Thyroid gland (tissue), 4 donors: ENCODE measurements at regions not wholly inside any gene's neighbourhood (a gene's known extent, or its start where the extent isn't known, plus 50 kb on each side); places are given as distances from the start of the nearest gene placed in this dataset.

Source experiments
- DNase-seq, 2 donors: peaks; one replicate each; pipeline ENCODE4 v3.0.0-alpha.2; 2019
- H3K27ac ChIP-seq, 3 donors: fragments of 200-600 bp; sonication (generic); 1 replicate in 2 of 3; 2 replicates in 1 of 3; pipeline ENCODE4 v1.5.1; 2016 to 2019; ENCODE audit warnings: mild to moderate bottlenecking in 1 of 3, moderate library complexity in 1 of 3
- H3K27me3 ChIP-seq: fragments of 200-600 bp; sonication (generic); one replicate; pipeline ENCODE4 v1.5.1; 2019
- H3K36me3 ChIP-seq, 2 donors: fragments of 200-600 bp; sonication (generic); one replicate each; pipeline ENCODE4 v1.5.1; 2016 to 2019
- H3K4me1 ChIP-seq, 2 donors: fragments of 200-600 bp; sonication (generic); one replicate each; pipeline ENCODE4 v1.5.1; 2017 to 2019
- H3K4me3 ChIP-seq, 3 donors: fragments of 200-600 bp; sonication (generic); replicated peaks in 1 of 3; 1 replicate in 2 of 3; 2 replicates in 1 of 3; pipeline ENCODE4 v1.5.1; 2016; ENCODE audit warnings: mild to moderate bottlenecking in 1 of 3
- H3K9me3 ChIP-seq: fragments of 200-600 bp; sonication (generic); one replicate; pipeline ENCODE4 v1.5.1; 2017
- POLR2A ChIP-seq, 2 donors: fragments of 450-650 bp; IDR thresholded peaks; one replicate each; pipeline ENCODE4 v1.6.1; 2017; ENCODE audit warnings: antibody characterized with exemption in 2 of 2, mild to moderate bottlenecking in 2 of 2, moderate library complexity in 1 of 2
- WGBS, 2 donors: methylation state at CpG; one replicate each; pipeline ENCODE4 v1.1.5; 2017; 5-methylcytosine and 5-hydroxymethylcytosine counted together
- intact Hi-C: fragments of 100-400 bp; cut with DNase I; formaldehyde crosslinking; loops from one replicate; pipeline ENCODE4 v1.15.1; 2023
- TF ChIP-seq, protein P1 (sequence below), 6 experiments: fragments of 200-600 bp in 3 of 6; fragments of 450-650 bp in 3 of 6; sonication (generic) in 3 of 6; IDR thresholded peaks; one replicate each; pipeline ENCODE4 v1.5.1; 2016 to 2019; ENCODE audit warnings: antibody characterized with exemption in 6 of 6, mild to moderate bottlenecking in 2 of 6, inconsistent platforms in 1 of 6, moderate library complexity in 1 of 6

- Histone ChIP-seq H3K4me3 (no peak overlapping the region), H3K9me3 (no peaks in the 10 kb centered on the region), H3K27ac (no peak overlapping the region), H3K4me1 (no peaks in the 10 kb centered on the region), H3K36me3 (no peaks in the 10 kb centered on the region), H3K27me3 (no peaks in the 10 kb centered on the region)
- TF ChIP-seq, protein P1, sequence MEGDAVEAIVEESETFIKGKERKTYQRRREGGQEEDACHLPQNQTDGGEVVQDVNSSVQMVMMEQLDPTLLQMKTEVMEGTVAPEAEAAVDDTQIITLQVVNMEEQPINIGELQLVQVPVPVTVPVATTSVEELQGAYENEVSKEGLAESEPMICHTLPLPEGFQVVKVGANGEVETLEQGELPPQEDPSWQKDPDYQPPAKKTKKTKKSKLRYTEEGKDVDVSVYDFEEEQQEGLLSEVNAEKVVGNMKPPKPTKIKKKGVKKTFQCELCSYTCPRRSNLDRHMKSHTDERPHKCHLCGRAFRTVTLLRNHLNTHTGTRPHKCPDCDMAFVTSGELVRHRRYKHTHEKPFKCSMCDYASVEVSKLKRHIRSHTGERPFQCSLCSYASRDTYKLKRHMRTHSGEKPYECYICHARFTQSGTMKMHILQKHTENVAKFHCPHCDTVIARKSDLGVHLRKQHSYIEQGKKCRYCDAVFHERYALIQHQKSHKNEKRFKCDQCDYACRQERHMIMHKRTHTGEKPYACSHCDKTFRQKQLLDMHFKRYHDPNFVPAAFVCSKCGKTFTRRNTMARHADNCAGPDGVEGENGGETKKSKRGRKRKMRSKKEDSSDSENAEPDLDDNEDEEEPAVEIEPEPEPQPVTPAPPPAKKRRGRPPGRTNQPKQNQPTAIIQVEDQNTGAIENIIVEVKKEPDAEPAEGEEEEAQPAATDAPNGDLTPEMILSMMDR (IDR thresholded peaks at IDR 0.05): no peak
- no peak for TF ChIP-seq POLR2A (IDR thresholded peaks at IDR 0.05)
- WGBS, 2 donors: 70 to 74% methylated on average over 6 of the region's 6 CpGs
- intact Hi-C loops: no loop called here
- DNase-seq: no peak
These were observed 134.3 kb upstream of the DSEL start for GRCh38 chr18:67650686-67651385.

GRCh38 chr18:67646890-67647289 lies 130.4 kb upstream of the DSEL start:
- 98 to 100% methylated on average over 2 of the region's 2 CpGs for WGBS, 2 donors
- H3K27me3 ChIP-seq: no peaks in the 10 kb centered on the region
- TF ChIP-seq, protein P1 (IDR thresholded peaks at IDR 0.05): no peak
- no peak for TF ChIP-seq POLR2A (IDR thresholded peaks at IDR 0.05)
- no peaks in the 10 kb centered on the region for H3K4me1 ChIP-seq
- no peaks in the 10 kb centered on the region for H3K36me3 ChIP-seq
- no peak overlapping the region for H3K4me3 ChIP-seq
- no peak overlapping the region for H3K27ac ChIP-seq
- no peak for DNase-seq
- intact Hi-C loops: no loop called here
- no peaks in the 10 kb centered on the region for H3K9me3 ChIP-seq

DNA sequence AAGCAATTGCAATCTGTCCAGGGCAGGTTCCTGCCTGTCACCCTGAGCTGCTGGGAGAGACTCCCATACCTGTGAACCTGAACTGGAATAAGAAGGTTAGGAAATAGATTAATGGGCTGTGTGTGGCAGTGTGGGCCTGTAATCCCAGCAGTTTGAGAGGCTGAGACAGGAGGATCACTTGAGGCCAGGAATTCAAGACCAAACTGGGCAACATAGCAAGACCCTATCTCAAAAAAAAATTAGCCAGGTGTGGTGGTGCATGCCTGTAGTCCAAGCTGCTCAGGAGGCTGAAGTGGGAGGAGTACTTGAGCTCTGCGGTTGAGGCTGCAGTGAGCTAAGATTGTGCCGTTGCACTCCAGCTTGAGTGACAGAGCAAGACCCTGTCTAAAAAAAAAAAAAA lies 127.7 kb upstream of the DSEL start:
- TF ChIP-seq, protein P1 (IDR thresholded peaks at IDR 0.05): no peak
- TF ChIP-seq POLR2A (IDR thresholded peaks at IDR 0.05): no peak
- WGBS, 2 donors: 91% methylated on average over 2 of the region's 2 CpGs
- intact Hi-C loops: no loop called here

DNA sequence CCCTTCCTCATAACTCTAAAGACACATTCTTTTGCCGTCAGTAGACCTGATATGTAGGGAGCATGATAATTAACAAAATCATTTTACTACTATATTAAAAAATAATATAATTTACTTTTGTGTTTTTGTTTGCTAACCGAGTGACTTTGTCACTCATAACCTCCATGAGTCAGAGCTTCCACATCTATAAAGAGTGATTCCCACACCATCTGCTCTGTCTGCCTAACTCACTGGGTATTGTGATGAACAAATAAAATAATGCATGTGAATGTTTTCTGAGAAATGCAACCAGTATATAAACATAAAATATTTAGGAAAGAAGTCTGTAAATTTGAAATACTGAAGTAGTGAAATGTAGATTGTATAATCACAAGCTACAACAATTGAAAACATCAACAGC lies 123.4 kb upstream of the DSEL start:
- Histone ChIP-seq H3K27me3 (no peaks in the 10 kb centered on the region), H3K9me3 (no peaks in the 10 kb centered on the region), H3K4me3 (no peak overlapping the region), H3K4me1 (no peaks in the 10 kb centered on the region), H3K27ac (no peak overlapping the region), H3K36me3 (no peaks in the 10 kb centered on the region)
- DNase-seq: no peak
- 87 to 90% methylated on average over 2 of the region's 2 CpGs for WGBS, 2 donors
- TF ChIP-seq, protein P1 (IDR thresholded peaks at IDR 0.05): no peak
- no peak for TF ChIP-seq POLR2A (IDR thresholded peaks at IDR 0.05)
- intact Hi-C loops: no loop called here

More for the DNA sequence above, 127.7 kb upstream of the DSEL start:
- no peaks in the 10 kb centered on the region for H3K27me3 ChIP-seq
- no peak for DNase-seq
- no peaks in the 10 kb centered on the region for H3K4me1 ChIP-seq
- H3K4me3 ChIP-seq: no peak overlapping the region
- no peak overlapping the region for H3K27ac ChIP-seq
- H3K9me3 ChIP-seq: no peaks in the 10 kb centered on the region
- H3K36me3 ChIP-seq: no peaks in the 10 kb centered on the region

DNA sequence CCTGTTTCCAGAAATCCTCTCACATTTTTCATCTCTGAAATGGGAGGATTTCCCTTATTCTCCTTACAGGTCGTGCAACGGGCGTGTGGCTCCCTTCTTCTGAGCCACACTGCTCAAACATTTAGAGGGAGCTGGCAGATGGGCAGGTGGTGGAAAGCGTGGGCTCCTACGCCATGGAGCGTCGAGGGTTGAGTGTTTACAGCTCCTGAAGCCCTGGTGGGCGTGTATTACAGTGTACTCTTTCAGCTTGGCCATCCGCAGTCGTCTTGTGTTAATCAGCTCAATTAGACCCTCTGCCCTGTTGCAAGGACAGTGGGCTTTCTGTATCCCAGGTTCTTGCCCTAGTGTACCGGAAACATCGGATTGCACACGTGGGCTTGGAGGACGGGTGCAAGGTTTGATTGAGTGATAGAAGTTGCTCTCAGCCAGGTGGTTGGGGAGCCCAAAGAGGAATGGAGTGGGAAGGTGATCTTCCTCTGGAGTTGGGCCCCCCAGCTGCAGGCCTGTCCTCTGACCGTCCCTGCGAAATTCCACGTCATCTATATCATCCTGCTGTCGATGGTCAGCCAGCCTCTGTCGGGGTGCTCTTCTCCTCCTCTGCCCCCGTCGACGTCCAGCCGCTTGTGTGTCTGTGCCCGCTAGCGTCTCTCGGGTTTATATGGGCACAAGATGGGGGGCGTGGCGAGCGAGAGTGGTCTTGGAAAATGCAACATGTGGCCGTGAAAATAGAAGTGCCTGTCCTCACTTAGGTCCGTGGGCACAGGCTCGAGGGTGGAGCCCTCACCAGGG lies 120.3 kb upstream of the DSEL start:
- WGBS, 2 donors: 93 to 94% methylated on average over 32 of the region's 32 CpGs
- TF ChIP-seq, protein P1 (IDR thresholded peaks at IDR 0.05): no peak
- no peak for TF ChIP-seq POLR2A (IDR thresholded peaks at IDR 0.05)
- Histone ChIP-seq H3K4me1 (no peaks in the 10 kb centered on the region), H3K27ac (no peak overlapping the region), H3K27me3 (no peaks in the 10 kb centered on the region), H3K4me3 (no peak overlapping the region), H3K9me3 (no peaks in the 10 kb centered on the region), H3K36me3 (no peaks in the 10 kb centered on the region)
- no peak for DNase-seq
- intact Hi-C loops: no loop called here
